ENCODE measurements at regions not wholly inside any gene's neighbourhood (a gene's known extent, or its start where the extent isn't known, plus 50 kb on each side); places are given as distances from the start of the nearest gene placed in this dataset.

DNA sequence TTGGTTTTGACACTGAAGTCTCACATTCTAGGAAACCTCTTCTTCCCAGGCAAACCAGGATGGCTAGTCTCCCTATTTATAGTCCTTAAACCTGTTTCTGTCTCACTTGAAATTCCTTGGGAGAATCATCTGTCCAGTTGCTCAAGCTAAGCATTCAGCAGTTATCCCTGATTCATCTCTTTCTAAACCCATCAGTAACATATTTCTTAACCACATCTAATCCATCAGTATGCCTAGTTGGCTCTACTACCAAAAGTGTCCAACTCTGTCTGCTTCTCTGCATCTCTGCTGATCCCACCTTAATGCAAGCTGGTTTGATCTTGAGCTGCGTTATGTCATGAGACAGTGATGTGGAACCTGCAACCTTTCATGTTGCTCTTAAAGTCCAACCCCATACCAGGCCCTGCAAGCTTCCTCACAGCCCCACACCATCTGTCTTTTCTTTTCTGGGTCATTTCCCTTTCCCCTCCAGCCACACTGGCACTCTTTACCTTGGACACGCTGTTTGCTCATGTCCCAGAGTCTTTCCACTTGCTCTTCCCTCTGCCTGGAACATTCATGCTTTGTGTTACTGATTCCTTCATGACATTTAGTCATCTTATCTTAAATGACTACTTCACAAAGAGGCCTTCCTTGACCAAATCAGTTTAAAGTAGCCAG lies 380.8 kb upstream of the RGS6 start:
- Histone ChIP-seq H3K4me1 (ENCODE audit: insufficient read depth, low read length) (no peaks in the 10 kb centered on the region), H2AFZ (ENCODE audit: low read depth, low read length) (no peak overlapping the region), H3K36me3 (ENCODE audit: insufficient read depth, low read length) (no peaks in the 10 kb centered on the region), H3K9me3 (ENCODE audit: insufficient read depth, low read depth, low read length) (no peaks in the 10 kb centered on the region), H3K4me2 (ENCODE audit: low read length) (peak overlapping the region; percentile 28), H3K79me2 (ENCODE audit: insufficient read depth, low read length) (peaks cover 9% of the 10 kb centered on the region), H3K27me3 (ENCODE audit: insufficient read depth, low read length) (no peaks in the 10 kb centered on the region), H3K9ac (ENCODE audit: low read length) (no peak overlapping the region), H4K20me1 (ENCODE audit: insufficient read depth, low read length) (peaks cover 14% of the 10 kb centered on the region), H3K27ac (ENCODE audit: low read depth, low read length) (peak overlapping the region; percentile 21), H3K4me3 (ENCODE audit: insufficient read depth, low read depth, low read length) (no peak overlapping the region)
- H3K9me3 Mint-ChIP-seq (ENCODE audit: unreplicated experiment) = no peaks in the 10 kb centered on the region
- TF ChIP-seq, protein P1, sequence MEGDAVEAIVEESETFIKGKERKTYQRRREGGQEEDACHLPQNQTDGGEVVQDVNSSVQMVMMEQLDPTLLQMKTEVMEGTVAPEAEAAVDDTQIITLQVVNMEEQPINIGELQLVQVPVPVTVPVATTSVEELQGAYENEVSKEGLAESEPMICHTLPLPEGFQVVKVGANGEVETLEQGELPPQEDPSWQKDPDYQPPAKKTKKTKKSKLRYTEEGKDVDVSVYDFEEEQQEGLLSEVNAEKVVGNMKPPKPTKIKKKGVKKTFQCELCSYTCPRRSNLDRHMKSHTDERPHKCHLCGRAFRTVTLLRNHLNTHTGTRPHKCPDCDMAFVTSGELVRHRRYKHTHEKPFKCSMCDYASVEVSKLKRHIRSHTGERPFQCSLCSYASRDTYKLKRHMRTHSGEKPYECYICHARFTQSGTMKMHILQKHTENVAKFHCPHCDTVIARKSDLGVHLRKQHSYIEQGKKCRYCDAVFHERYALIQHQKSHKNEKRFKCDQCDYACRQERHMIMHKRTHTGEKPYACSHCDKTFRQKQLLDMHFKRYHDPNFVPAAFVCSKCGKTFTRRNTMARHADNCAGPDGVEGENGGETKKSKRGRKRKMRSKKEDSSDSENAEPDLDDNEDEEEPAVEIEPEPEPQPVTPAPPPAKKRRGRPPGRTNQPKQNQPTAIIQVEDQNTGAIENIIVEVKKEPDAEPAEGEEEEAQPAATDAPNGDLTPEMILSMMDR (IDR thresholded peaks at IDR 0.05; ENCODE audit: insufficient read depth, low read depth, low read length) = no peak
- peak overlapping the region; percentile 41 for H3K27ac Mint-ChIP-seq (ENCODE audit: unreplicated experiment)
- no peaks in the 10 kb centered on the region for H3K36me3 Mint-ChIP-seq (ENCODE audit: low read depth, unreplicated experiment)
- DNase-seq (ENCODE audit: low read depth) (peak; percentile 92), FAIRE-seq (peak; percentile 84)
- H3K27me3 Mint-ChIP-seq (ENCODE audit: low read depth, unreplicated experiment) = no peaks in the 10 kb centered on the region
- H3K4me3 Mint-ChIP-seq (ENCODE audit: unreplicated experiment) = no peak overlapping the region
- peaks cover 23% of the 10 kb centered on the region for H3K4me1 Mint-ChIP-seq (ENCODE audit: low read depth, unreplicated experiment)

DNA sequence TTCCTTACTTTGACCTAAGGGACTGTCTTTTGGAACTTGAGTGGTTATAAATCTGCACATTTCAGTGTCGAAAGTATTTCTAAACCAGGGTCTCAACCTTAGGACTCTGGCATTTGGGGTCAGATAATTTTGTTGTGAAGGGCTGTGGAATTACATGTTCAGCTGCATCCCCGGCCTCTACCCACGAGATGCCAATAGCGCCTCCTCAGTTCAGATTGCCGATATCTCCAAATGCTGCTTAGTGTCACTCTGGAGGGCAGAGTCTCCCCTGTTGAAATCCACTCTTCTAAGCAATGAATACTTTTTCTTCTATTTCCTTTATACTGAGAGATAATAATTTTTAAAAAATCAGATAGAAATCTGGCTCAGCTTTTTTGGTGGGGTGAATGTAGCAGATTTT lies 379.4 kb upstream of the RGS6 start:
- Histone ChIP-seq H3K9ac (ENCODE audit: low read length) (no peak overlapping the region), H3K27ac (ENCODE audit: low read depth, low read length) (no peak overlapping the region), H3K4me1 (ENCODE audit: insufficient read depth, low read length) (no peaks in the 10 kb centered on the region), H3K79me2 (ENCODE audit: insufficient read depth, low read length) (peaks cover 9% of the 10 kb centered on the region), H3K4me3 (ENCODE audit: insufficient read depth, low read depth, low read length) (no peak overlapping the region), H3K27me3 (ENCODE audit: insufficient read depth, low read length) (no peaks in the 10 kb centered on the region), H3K36me3 (ENCODE audit: insufficient read depth, low read length) (no peaks in the 10 kb centered on the region), H3K9me3 (ENCODE audit: insufficient read depth, low read depth, low read length) (no peaks in the 10 kb centered on the region), H4K20me1 (ENCODE audit: insufficient read depth, low read length) (peaks cover 14% of the 10 kb centered on the region), H2AFZ (ENCODE audit: low read depth, low read length) (no peak overlapping the region), H3K4me2 (ENCODE audit: low read length) (no peak overlapping the region)
- TF ChIP-seq EZH2 (IDR thresholded peaks at IDR 0.05; ENCODE audit: insufficient read depth, low read length) = no peak
- TF ChIP-seq, protein P1 (IDR thresholded peaks at IDR 0.05; ENCODE audit: insufficient read depth, low read depth, low read length) = no peak
- FAIRE-seq (no peak), DNase-seq (ENCODE audit: low read depth) (no peak)
- no peaks in the 10 kb centered on the region for H3K36me3 Mint-ChIP-seq (ENCODE audit: low read depth, unreplicated experiment)
- no peak overlapping the region for H3K27ac Mint-ChIP-seq (ENCODE audit: unreplicated experiment)
- H3K9me3 Mint-ChIP-seq (ENCODE audit: unreplicated experiment) = no peaks in the 10 kb centered on the region
- no peak overlapping the region for H3K4me3 Mint-ChIP-seq (ENCODE audit: unreplicated experiment)
- H3K4me1 Mint-ChIP-seq (ENCODE audit: low read depth, unreplicated experiment) = peaks cover 23% of the 10 kb centered on the region
- H3K27me3 Mint-ChIP-seq (ENCODE audit: low read depth, unreplicated experiment) = no peaks in the 10 kb centered on the region

DNA sequence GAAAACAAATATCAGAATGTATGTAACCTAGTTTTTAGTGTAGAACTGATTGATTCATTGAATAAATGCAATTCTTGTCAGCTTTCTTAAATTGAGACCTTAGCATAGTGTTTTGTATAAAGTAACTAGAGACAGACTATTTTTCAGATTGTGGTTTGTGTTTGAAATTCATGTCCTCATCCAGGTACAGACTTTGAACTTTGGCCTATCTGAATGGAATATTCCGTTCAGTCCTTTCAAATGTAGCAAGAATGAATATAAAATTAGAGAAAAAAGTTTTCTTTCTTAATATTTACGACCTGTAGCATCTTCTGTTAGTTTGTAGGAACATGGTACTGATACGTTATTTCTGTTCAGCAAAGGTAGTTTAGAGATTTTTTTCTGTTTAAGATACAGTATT lies 378.4 kb upstream of the RGS6 start:
- FAIRE-seq = no peak
- H3K4me2 ChIP-seq (ENCODE audit: low read length) = no peak overlapping the region
- no peak overlapping the region for H3K27ac ChIP-seq (ENCODE audit: low read depth, low read length)
- H3K36me3 Mint-ChIP-seq (ENCODE audit: low read depth, unreplicated experiment) = no peaks in the 10 kb centered on the region
- no peak overlapping the region for H3K4me3 Mint-ChIP-seq (ENCODE audit: unreplicated experiment)
- no peaks in the 10 kb centered on the region for H3K27me3 Mint-ChIP-seq (ENCODE audit: low read depth, unreplicated experiment)
- peaks cover 9% of the 10 kb centered on the region for H3K79me2 ChIP-seq (ENCODE audit: insufficient read depth, low read length)
- DNase-seq (ENCODE audit: low read depth) = no peak
- no peak overlapping the region for H3K4me3 ChIP-seq (ENCODE audit: insufficient read depth, low read depth, low read length)
- no peaks in the 10 kb centered on the region for H3K27me3 ChIP-seq (ENCODE audit: insufficient read depth, low read length)
- H3K9me3 Mint-ChIP-seq (ENCODE audit: unreplicated experiment) = no peaks in the 10 kb centered on the region
- H2AFZ ChIP-seq (ENCODE audit: low read depth, low read length) = no peak overlapping the region
- H3K36me3 ChIP-seq (ENCODE audit: insufficient read depth, low read length) = no peaks in the 10 kb centered on the region
- no peak for TF ChIP-seq EZH2 (IDR thresholded peaks at IDR 0.05; ENCODE audit: insufficient read depth, low read length)
- TF ChIP-seq, protein P1 (IDR thresholded peaks at IDR 0.05; ENCODE audit: insufficient read depth, low read depth, low read length) = no peak
- no peak overlapping the region for H3K9ac ChIP-seq (ENCODE audit: low read length)
- H3K27ac Mint-ChIP-seq (ENCODE audit: unreplicated experiment) = no peak overlapping the region
- no peaks in the 10 kb centered on the region for H3K4me1 ChIP-seq (ENCODE audit: insufficient read depth, low read length)
- H4K20me1 ChIP-seq (ENCODE audit: insufficient read depth, low read length) = peaks cover 14% of the 10 kb centered on the region
- H3K4me1 Mint-ChIP-seq (ENCODE audit: low read depth, unreplicated experiment) = peaks cover 23% of the 10 kb centered on the region
- no peaks in the 10 kb centered on the region for H3K9me3 ChIP-seq (ENCODE audit: insufficient read depth, low read depth, low read length)
